ENCODE measurements at regions not wholly inside any gene's neighbourhood (a gene's known extent, or its start where the extent isn't known, plus 50 kb on each side); places are given as distances from the start of the nearest gene placed in this dataset.

DNA sequence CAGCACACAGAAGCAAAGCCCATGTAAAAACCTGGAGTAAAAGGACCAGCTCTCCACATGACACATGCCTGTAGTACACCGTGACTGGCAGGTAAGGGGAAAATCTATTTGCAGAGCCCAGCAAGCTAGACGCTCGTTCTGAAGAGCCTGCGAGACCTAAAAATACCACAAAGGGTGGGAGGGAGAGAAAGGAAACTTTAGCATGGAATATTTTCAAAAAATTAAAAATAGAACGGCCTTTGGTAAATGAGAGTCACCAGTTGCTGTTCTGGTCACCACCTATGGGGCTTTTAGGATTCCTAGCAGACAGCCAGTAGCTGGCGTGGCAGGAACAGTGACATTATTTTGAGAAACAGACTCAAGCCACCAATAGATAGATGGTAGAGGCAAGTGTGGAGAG is 115.5 kb downstream of the MID1IP1 start:
- Histone ChIP-seq H3K4me1 (replicated peaks in 1 of 2; ENCODE audit: control insufficient read depth in 2 of 2, insufficient read depth in 2 of 2, low read length in 2 of 2) (no peaks in the 10 kb centered on the region), H3K79me2 (ENCODE audit: control insufficient read depth, insufficient read depth, low read length) (no peaks in the 10 kb centered on the region), H3K9me3 (replicated peaks; ENCODE audit: control insufficient read depth, insufficient read depth, low read depth, low read length) (no peaks in the 10 kb centered on the region), H3K4me3 (no peak overlapping the region), H3K4me2 (ENCODE audit: insufficient read depth, low read length) (no peak overlapping the region), H3K27me3 (ENCODE audit: control insufficient read depth in 2 of 2, insufficient read depth in 2 of 2, low read length in 2 of 2) (no peaks in the 10 kb centered on the region), H3K9ac (ENCODE audit: insufficient read depth in 1 of 2, low read depth in 2 of 2, low read length in 2 of 2) (no peak overlapping the region), H2AFZ (ENCODE audit: low read depth, low read length) (no peak overlapping the region), H3K36me3 (ENCODE audit: control insufficient read depth, insufficient read depth, low read length) (no peaks in the 10 kb centered on the region), H3K27ac (ENCODE audit: extremely low read depth, low read depth, low read length) (no peak overlapping the region), H3K9me1 (ENCODE audit: control insufficient read depth, insufficient read depth, low read length) (no peaks in the 10 kb centered on the region), H4K20me1 (replicated peaks; ENCODE audit: control insufficient read depth, insufficient read depth, low read length) (no peaks in the 10 kb centered on the region)
- ChIA-PET POLR2A (interaction anchor here (0.8 kb wide), 1 partner anchor 337 kb away, joined by 4 read pairs; no protein-coding TSS in a partner anchor), CTCF (ENCODE audit: low intra/inter-chr PET ratio) (no interaction called here)
- intact Hi-C loops (cut with micrococcal nuclease) = no loop called here
- ATAC-seq = no peak
- TF ChIP-seq CBFB (CRISPR knock-in tag; IDR thresholded peaks at IDR 0.05) (no peak), JUND (IDR thresholded peaks at IDR 0.05; ENCODE audit: borderline replicate concordance, low read depth, low read length) (no peak), JUND (tag; IDR thresholded peaks at IDR 0.05; ENCODE audit: borderline replicate concordance, low read depth, low read length) (no peak), HSF4 (CRISPR knock-in tag; IDR thresholded peaks at IDR 0.05; ENCODE audit: borderline replicate concordance) (no peak), WHSC1 (IDR thresholded peaks at IDR 0.05; ENCODE audit: low read length) (no peak), CREBBP (IDR thresholded peaks at IDR 0.05; ENCODE audit: low read depth, low read length) (no peak), GABPA (tag; conservative IDR thresholded peaks at IDR 0.05; ENCODE audit: low read depth) (no peak), ZNF41 (CRISPR knock-in tag; conservative IDR thresholded peaks at IDR 0.05) (no peak), PURB (CRISPR knock-in tag; IDR thresholded peaks at IDR 0.05; ENCODE audit: low read depth) (no peak), GATA2 (CRISPR knock-in tag; IDR thresholded peaks at IDR 0.05) (no peak), CREB1 (IDR thresholded peaks at IDR 0.05) (no peak), CREB1 (CRISPR knock-in tag; IDR thresholded peaks at IDR 0.05) (no peak), ZNF79 (CRISPR knock-in tag; IDR thresholded peaks at IDR 0.05; ENCODE audit: low read depth) (no peak)
- TF ChIP-seq, protein P1, sequence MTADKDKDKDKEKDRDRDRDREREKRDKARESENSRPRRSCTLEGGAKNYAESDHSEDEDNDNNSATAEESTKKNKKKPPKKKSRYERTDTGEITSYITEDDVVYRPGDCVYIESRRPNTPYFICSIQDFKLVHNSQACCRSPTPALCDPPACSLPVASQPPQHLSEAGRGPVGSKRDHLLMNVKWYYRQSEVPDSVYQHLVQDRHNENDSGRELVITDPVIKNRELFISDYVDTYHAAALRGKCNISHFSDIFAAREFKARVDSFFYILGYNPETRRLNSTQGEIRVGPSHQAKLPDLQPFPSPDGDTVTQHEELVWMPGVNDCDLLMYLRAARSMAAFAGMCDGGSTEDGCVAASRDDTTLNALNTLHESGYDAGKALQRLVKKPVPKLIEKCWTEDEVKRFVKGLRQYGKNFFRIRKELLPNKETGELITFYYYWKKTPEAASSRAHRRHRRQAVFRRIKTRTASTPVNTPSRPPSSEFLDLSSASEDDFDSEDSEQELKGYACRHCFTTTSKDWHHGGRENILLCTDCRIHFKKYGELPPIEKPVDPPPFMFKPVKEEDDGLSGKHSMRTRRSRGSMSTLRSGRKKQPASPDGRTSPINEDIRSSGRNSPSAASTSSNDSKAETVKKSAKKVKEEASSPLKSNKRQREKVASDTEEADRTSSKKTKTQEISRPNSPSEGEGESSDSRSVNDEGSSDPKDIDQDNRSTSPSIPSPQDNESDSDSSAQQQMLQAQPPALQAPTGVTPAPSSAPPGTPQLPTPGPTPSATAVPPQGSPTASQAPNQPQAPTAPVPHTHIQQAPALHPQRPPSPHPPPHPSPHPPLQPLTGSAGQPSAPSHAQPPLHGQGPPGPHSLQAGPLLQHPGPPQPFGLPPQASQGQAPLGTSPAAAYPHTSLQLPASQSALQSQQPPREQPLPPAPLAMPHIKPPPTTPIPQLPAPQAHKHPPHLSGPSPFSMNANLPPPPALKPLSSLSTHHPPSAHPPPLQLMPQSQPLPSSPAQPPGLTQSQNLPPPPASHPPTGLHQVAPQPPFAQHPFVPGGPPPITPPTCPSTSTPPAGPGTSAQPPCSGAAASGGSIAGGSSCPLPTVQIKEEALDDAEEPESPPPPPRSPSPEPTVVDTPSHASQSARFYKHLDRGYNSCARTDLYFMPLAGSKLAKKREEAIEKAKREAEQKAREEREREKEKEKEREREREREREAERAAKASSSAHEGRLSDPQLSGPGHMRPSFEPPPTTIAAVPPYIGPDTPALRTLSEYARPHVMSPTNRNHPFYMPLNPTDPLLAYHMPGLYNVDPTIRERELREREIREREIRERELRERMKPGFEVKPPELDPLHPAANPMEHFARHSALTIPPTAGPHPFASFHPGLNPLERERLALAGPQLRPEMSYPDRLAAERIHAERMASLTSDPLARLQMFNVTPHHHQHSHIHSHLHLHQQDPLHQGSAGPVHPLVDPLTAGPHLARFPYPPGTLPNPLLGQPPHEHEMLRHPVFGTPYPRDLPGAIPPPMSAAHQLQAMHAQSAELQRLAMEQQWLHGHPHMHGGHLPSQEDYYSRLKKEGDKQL (CRISPR knock-in tag; IDR thresholded peaks at IDR 0.05; ENCODE audit: borderline replicate concordance) = no peak
- 26% methylated on average over 6 of the region's 6 CpGs for WGBS (ENCODE audit: insufficient coverage, low coverage, missing lambda C conversion rate)
- in situ Hi-C loops (cut with MboI) = no loop called here
- no TSS peak for BruUV-seq (replicated peaks)
- FAIRE-seq = no peak
- no peak for DNase-seq (ENCODE audit: extremely low read depth in 1 of 4, low spot score in 3 of 4)
